ENCODE measurements at regions not wholly inside any gene's neighbourhood (a gene's known extent, or its start where the extent isn't known, plus 50 kb on each side); places are given as distances from the start of the nearest gene placed in this dataset.

GRCh38 chr19:28598861-28599260 is 614.1 kb downstream of the UQCRFS1 start:
- no peak for TF ChIP-seq BHLHE40 (IDR thresholded peaks at IDR 0.05; ENCODE audit: borderline replicate concordance)
- no peak for TF ChIP-seq HDGF (IDR thresholded peaks at IDR 0.05; ENCODE audit: borderline replicate concordance)
